HFFc6 (cell line): ENCODE measurements at regions not wholly inside any gene's neighbourhood (a gene's known extent, or its start where the extent isn't known, plus 50 kb on each side); places are given as distances from the start of the nearest gene placed in this dataset.

ENCODE experiments used
- DNase-seq: peaks from one replicate; pipeline ENCODE4 v3.0.0-alpha.2; 2018
- H3K27ac Mint-ChIP-seq: 2 replicates; pipeline ENCODE4 v1.8.0; 2020; ENCODE audit warnings: mild to moderate bottlenecking, mixed read lengths
- H3K27me3 Mint-ChIP-seq: 2 replicates; pipeline ENCODE4 v1.8.0; 2021; ENCODE audit warnings: mild to moderate bottlenecking, moderate library complexity, mixed read lengths; ENCODE audit not compliant: insufficient read depth
- H3K36me3 Mint-ChIP-seq: 2 replicates; pipeline ENCODE4 v1.8.0; 2021; ENCODE audit warnings: low read depth, mixed read lengths
- H3K4me1 Mint-ChIP-seq: 2 replicates; pipeline ENCODE4 v1.8.0; 2020; ENCODE audit warnings: low read depth, mixed read lengths
- H3K4me3 Mint-ChIP-seq: 2 replicates; pipeline ENCODE4 v1.8.0; 2020; ENCODE audit warnings: mild to moderate bottlenecking, moderate library complexity, mixed read lengths
- H3K9me3 Mint-ChIP-seq: 2 replicates; pipeline ENCODE4 v1.8.0; 2020; ENCODE audit warnings: mild to moderate bottlenecking, mixed read lengths
- TF ChIP-seq, protein P1 (sequence below): fragments of 200-600 bp; sonication (generic); IDR thresholded peaks from 2 replicates; pipeline ENCODE4 v1.5.0; 2021; ENCODE audit warnings: antibody characterized with exemption, mild to moderate bottlenecking

DNA sequence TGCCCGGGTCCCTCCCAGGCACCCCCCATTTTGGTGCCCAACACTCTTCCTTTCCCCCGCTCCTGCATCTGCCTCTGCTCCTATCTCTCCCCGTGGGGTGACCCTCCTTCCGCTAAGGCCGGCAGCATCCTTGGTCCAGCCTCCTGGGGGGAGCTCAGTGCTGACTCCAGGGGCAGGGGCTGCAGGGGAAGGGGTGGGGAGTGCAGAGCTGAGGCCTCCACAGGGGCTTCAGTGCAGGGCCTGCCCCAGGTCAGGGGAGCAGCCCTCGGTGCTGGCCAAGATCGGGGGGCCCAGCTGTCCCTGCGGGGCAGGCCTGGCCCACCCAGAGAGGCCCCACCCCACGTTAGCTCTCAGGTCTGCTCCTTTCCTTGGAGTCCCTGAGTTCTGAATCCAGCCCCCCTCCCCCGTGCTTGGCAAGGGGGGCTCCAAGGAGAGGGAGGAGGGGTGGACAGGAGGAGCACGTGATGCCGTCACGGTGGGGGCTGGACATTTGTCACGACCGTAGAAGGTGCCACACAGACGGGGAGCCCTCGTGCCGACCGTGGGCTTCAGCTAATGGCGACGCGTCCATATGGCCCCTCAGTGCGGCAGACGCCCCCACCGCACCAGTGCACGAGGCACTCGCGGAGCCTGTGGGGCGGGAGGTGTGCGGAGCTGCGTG lies 63.5 kb upstream of the ADRA2C start:
- TF ChIP-seq, protein P1, sequence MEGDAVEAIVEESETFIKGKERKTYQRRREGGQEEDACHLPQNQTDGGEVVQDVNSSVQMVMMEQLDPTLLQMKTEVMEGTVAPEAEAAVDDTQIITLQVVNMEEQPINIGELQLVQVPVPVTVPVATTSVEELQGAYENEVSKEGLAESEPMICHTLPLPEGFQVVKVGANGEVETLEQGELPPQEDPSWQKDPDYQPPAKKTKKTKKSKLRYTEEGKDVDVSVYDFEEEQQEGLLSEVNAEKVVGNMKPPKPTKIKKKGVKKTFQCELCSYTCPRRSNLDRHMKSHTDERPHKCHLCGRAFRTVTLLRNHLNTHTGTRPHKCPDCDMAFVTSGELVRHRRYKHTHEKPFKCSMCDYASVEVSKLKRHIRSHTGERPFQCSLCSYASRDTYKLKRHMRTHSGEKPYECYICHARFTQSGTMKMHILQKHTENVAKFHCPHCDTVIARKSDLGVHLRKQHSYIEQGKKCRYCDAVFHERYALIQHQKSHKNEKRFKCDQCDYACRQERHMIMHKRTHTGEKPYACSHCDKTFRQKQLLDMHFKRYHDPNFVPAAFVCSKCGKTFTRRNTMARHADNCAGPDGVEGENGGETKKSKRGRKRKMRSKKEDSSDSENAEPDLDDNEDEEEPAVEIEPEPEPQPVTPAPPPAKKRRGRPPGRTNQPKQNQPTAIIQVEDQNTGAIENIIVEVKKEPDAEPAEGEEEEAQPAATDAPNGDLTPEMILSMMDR, result no peak
- no peak overlapping the region for H3K4me3 Mint-ChIP-seq
- no peak overlapping the region for H3K27ac Mint-ChIP-seq
- H3K27me3 Mint-ChIP-seq, result peaks cover 39% of the 10 kb centered on the region
- H3K9me3 Mint-ChIP-seq, result no peaks in the 10 kb centered on the region
- H3K4me1 Mint-ChIP-seq, result peaks cover 5% of the 10 kb centered on the region; the same call in 1 of the 2 replicates
- H3K36me3 Mint-ChIP-seq, result no peaks in the 10 kb centered on the region
- no peak for DNase-seq

DNA sequence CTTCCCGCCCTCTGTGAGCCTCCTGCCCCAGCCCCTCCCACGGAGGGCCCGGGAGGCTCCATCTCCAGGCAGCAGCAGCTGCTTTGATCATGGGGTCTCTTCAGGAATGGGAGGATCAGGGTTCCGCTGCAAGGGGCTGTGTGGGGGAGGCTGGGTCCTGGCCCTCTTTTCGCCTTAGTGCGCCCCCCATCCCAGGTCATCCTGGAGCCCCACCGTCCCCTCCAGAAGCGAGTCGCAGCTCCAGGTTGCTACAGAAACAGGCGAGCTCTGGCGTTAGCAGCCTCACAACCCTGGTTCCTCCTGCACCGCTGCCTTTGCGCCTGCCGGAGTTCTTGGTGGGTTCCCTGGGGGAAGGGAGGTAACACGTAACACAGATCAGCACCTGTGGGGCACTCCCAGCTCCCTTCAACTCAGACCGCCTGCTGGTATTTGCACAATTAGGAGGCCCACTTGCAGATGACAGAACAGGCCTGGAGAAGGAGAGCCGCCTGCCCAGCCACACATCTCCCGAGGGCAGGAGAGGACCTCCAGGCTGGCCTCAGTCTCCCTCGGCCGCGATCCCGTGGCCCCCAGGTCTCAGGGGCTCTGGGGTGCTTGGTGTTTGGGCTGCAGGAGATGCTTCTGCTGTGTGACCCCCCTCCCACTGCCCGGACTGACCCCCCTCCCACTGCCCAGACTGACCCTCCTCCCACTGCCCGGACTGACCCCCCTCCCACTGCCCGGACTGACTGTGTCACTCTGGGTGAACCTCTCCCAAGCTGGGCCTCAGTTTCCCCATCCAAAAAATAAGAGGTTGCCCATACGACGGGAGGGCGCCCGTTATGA lies 64.2 kb upstream of the ADRA2C start:
- H3K27me3 Mint-ChIP-seq, result peaks cover 34% of the 10 kb centered on the region
- no peaks in the 10 kb centered on the region for H3K36me3 Mint-ChIP-seq
- H3K9me3 Mint-ChIP-seq, result peaks cover 6% of the 10 kb centered on the region; the same call in 1 of the 2 replicates
- no peak for DNase-seq
- H3K4me1 Mint-ChIP-seq, result no peaks in the 10 kb centered on the region
- no peak overlapping the region for H3K4me3 Mint-ChIP-seq
- TF ChIP-seq, protein P1, result no peak
- no peak overlapping the region for H3K27ac Mint-ChIP-seq

DNA sequence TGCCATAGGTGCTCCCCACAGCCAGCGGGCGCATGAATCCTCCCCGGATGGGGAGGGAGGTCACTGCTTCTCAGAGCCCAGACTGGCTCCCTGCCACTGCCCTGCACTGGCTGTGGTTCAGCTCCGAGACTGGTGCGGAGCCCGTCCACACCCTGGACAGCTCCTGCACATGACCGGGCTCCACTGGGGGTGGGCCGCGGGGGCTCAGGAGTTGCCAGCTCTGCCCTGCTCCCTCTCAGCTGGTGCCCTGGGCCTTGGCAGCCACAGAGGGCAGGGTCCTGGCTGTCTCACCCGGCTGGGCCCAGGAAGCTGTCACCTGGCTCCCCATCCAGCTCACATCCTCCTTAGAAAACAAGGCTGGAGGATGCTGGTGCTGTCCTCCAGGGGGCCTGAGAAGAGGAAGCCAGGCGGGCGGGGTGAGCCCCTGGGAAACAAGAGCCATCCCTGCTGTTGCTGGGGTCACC lies 64.9 kb upstream of the ADRA2C start:
- Mint-ChIP-seq H3K27me3 (peaks cover 36% of the 10 kb centered on the region), H3K4me1 (no peaks in the 10 kb centered on the region), H3K4me3 (no peak overlapping the region), H3K9me3 (peaks cover 10% of the 10 kb centered on the region), H3K36me3 (no peaks in the 10 kb centered on the region), H3K27ac (no peak overlapping the region)
- no peak for DNase-seq
- TF ChIP-seq, protein P1, result no peak

DNA sequence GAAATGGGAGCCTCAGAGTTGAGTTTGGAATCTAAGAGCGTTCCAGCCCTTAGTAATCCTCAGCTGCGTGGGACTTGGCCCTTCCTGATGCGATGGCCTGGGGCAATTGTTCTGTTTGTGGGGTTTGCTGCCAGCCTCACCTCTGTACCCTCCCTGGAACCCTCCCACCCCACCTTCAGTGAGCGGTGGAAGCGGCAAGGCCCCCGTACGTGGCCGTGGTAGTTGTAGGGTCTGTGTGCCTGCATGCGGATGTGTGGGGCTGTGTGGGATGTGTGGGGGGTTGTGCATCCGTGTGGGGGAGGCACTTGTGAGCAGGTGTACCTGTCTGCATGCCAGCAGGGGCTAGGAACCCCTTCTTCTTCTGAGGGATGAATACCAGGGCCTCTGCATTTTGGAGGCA lies 65.4 kb upstream of the ADRA2C start:
- Mint-ChIP-seq H3K27me3 (peaks cover 32% of the 10 kb centered on the region), H3K27ac (no peak overlapping the region), H3K4me1 (no peaks in the 10 kb centered on the region), H3K9me3 (peaks cover 13% of the 10 kb centered on the region), H3K4me3 (no peak overlapping the region), H3K36me3 (no peaks in the 10 kb centered on the region)
- TF ChIP-seq, protein P1, result no peak
- no peak for DNase-seq

DNA sequence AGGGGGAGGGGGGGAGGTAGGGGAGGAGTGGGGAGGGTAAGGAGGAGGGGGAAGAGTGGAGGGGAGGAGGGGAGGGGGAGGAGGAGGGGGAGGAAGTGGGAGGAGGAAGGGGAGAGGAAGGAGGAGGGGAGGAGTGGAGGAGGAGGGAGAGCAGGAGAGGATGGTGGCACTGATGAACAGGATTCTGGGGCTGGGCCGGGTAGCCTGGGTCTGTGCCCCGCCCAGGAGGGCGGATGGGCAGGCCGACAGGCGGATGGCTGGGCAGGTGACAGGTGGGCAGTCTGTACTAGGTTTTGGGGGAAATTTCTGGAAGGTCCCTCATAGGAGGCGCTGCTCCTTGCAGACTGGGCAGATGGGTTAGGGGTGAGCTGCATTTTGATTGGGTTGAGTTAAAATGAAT lies 66.0 kb upstream of the ADRA2C start:
- H3K4me1 Mint-ChIP-seq, result no peaks in the 10 kb centered on the region
- H3K27me3 Mint-ChIP-seq, result peaks cover 27% of the 10 kb centered on the region
- H3K4me3 Mint-ChIP-seq, result no peak overlapping the region
- no peaks in the 10 kb centered on the region for H3K36me3 Mint-ChIP-seq
- TF ChIP-seq, protein P1, result no peak
- no peak overlapping the region for H3K27ac Mint-ChIP-seq
- DNase-seq, result no peak
- peaks cover 14% of the 10 kb centered on the region for H3K9me3 Mint-ChIP-seq
